HFFc6 (cell line): ENCODE measurements at regions not wholly inside any gene's neighbourhood (a gene's known extent, or its start where the extent isn't known, plus 50 kb on each side); places are given as distances from the start of the nearest gene placed in this dataset.

ENCODE experiments used
- DNase-seq: peaks from one replicate; pipeline ENCODE4 v3.0.0-alpha.2; 2018
- H3K27ac Mint-ChIP-seq: 2 replicates; pipeline ENCODE4 v1.8.0; 2020; ENCODE audit warnings: mild to moderate bottlenecking, mixed read lengths
- H3K27me3 Mint-ChIP-seq: 2 replicates; pipeline ENCODE4 v1.8.0; 2021; ENCODE audit warnings: mild to moderate bottlenecking, moderate library complexity, mixed read lengths; ENCODE audit not compliant: insufficient read depth
- H3K36me3 Mint-ChIP-seq: 2 replicates; pipeline ENCODE4 v1.8.0; 2021; ENCODE audit warnings: low read depth, mixed read lengths
- H3K4me1 Mint-ChIP-seq: 2 replicates; pipeline ENCODE4 v1.8.0; 2020; ENCODE audit warnings: low read depth, mixed read lengths
- H3K4me3 Mint-ChIP-seq: 2 replicates; pipeline ENCODE4 v1.8.0; 2020; ENCODE audit warnings: mild to moderate bottlenecking, moderate library complexity, mixed read lengths
- H3K9me3 Mint-ChIP-seq: 2 replicates; pipeline ENCODE4 v1.8.0; 2020; ENCODE audit warnings: mild to moderate bottlenecking, mixed read lengths
- CTCF ChIP-seq: fragments of 200-600 bp; sonication (generic); IDR thresholded peaks from 2 replicates; pipeline ENCODE4 v1.5.0; 2021; ENCODE audit warnings: antibody characterized with exemption, mild to moderate bottlenecking

- H3K27ac Mint-ChIP-seq = no peak overlapping the region
- TF ChIP-seq CTCF = no peak
- H3K4me3 Mint-ChIP-seq = no peak overlapping the region
- no peak for DNase-seq
- peaks cover 6% of the 10 kb centered on the region; the same call in 1 of the 2 replicates for H3K4me1 Mint-ChIP-seq
- H3K36me3 Mint-ChIP-seq = 0 out of 2 replicates have a peak, but pooled peaks cover 4% of the 10 kb centered on the region
- peaks cover 5% of the 10 kb centered on the region; the same call in 1 of the 2 replicates for H3K9me3 Mint-ChIP-seq
- peaks cover 26% of the 10 kb centered on the region for H3K27me3 Mint-ChIP-seq
Measured at GRCh38 chr17:79235808-79236207, 161.2 kb downstream of the ENGASE start.

- Mint-ChIP-seq H3K27ac (no peak overlapping the region), H3K4me3 (no peak overlapping the region), H3K4me1 (peaks cover 6% of the 10 kb centered on the region; the same call in 1 of the 2 replicates), H3K36me3 (0 out of 2 replicates have a peak, but pooled peaks cover 4% of the 10 kb centered on the region), H3K9me3 (peaks cover 5% of the 10 kb centered on the region; the same call in 1 of the 2 replicates), H3K27me3 (peaks cover 15% of the 10 kb centered on the region)
- TF ChIP-seq CTCF = no peak
- DNase-seq = no peak
Measured at GRCh38 chr17:79233916-79234551, 159.4 kb downstream of the ENGASE start.

GRCh38 chr17:79232957-79233356 lies 158.3 kb downstream of the ENGASE start:
- no peak for DNase-seq
- Mint-ChIP-seq H3K27ac (no peak overlapping the region), H3K4me3 (no peak overlapping the region), H3K36me3 (0 out of 2 replicates have a peak, but pooled peaks cover 4% of the 10 kb centered on the region), H3K9me3 (peaks cover 5% of the 10 kb centered on the region; the same call in 1 of the 2 replicates), H3K4me1 (peaks cover 14% of the 10 kb centered on the region), H3K27me3 (peaks cover 12% of the 10 kb centered on the region)
- no peak for TF ChIP-seq CTCF

- H3K27ac Mint-ChIP-seq = no peak overlapping the region
- H3K4me1 Mint-ChIP-seq = peaks cover 14% of the 10 kb centered on the region
- H3K27me3 Mint-ChIP-seq = peaks cover 8% of the 10 kb centered on the region
- 0 out of 2 replicates have a peak, but pooled peaks cover 4% of the 10 kb centered on the region for H3K36me3 Mint-ChIP-seq
- peak; percentile 13 for DNase-seq
- no peak for TF ChIP-seq CTCF
- peaks cover 5% of the 10 kb centered on the region; the same call in 1 of the 2 replicates for H3K9me3 Mint-ChIP-seq
- H3K4me3 Mint-ChIP-seq = no peak overlapping the region
Measured at GRCh38 chr17:79231766-79232287, 157.2 kb downstream of the ENGASE start.

GRCh38 chr17:79230576-79230975 lies 156.0 kb downstream of the ENGASE start:
- Mint-ChIP-seq H3K36me3 (0 out of 2 replicates have a peak, but pooled peaks cover 4% of the 10 kb centered on the region), H3K4me3 (no peak overlapping the region), H3K4me1 (peaks cover 14% of the 10 kb centered on the region), H3K9me3 (peaks cover 5% of the 10 kb centered on the region; the same call in 1 of the 2 replicates), H3K27me3 (peaks cover 11% of the 10 kb centered on the region), H3K27ac (no peak overlapping the region)
- no peak for DNase-seq
- TF ChIP-seq CTCF = no peak
